WI38 (cell line): ENCODE measurements at regions not wholly inside any gene's neighbourhood (a gene's known extent, or its start where the extent isn't known, plus 50 kb on each side); places are given as distances from the start of the nearest gene placed in this dataset.

Experiments
- H3K4me3 ChIP-seq: 2 replicates; pipeline ENCODE4 v1.5.1; 2011; ENCODE audit warnings: low read depth, mild to moderate bottlenecking, control low read depth, low read length
- TF ChIP-seq, protein P1 (sequence below): IDR thresholded peaks from 2 replicates; pipeline ENCODE4 v1.5.1; 2012; ENCODE audit warnings: low read depth, mild to moderate bottlenecking, control low read depth, low read length

DNA sequence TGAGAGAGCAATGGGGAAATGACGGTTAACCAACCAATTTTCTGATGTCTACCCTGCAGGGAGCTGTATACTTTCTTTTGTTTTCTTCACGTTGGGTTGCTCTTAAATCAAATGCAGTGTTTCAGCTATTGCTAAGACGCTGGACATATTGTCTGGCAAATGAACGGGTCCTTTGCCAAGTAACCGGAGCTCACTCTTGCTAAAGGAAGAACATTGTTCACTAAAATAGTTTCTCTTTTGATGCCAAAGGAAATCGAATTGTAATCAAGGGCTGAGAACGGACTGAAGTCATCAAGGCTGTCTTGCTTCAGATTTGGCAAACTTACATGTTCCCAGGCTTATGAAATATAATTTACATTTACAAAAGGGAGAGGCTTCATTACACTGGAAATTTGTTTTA is 142.3 kb upstream of the ARGLU1 start:
- H3K4me3 ChIP-seq, result no peak overlapping the region
- TF ChIP-seq, protein P1, sequence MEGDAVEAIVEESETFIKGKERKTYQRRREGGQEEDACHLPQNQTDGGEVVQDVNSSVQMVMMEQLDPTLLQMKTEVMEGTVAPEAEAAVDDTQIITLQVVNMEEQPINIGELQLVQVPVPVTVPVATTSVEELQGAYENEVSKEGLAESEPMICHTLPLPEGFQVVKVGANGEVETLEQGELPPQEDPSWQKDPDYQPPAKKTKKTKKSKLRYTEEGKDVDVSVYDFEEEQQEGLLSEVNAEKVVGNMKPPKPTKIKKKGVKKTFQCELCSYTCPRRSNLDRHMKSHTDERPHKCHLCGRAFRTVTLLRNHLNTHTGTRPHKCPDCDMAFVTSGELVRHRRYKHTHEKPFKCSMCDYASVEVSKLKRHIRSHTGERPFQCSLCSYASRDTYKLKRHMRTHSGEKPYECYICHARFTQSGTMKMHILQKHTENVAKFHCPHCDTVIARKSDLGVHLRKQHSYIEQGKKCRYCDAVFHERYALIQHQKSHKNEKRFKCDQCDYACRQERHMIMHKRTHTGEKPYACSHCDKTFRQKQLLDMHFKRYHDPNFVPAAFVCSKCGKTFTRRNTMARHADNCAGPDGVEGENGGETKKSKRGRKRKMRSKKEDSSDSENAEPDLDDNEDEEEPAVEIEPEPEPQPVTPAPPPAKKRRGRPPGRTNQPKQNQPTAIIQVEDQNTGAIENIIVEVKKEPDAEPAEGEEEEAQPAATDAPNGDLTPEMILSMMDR, result no peak

DNA sequence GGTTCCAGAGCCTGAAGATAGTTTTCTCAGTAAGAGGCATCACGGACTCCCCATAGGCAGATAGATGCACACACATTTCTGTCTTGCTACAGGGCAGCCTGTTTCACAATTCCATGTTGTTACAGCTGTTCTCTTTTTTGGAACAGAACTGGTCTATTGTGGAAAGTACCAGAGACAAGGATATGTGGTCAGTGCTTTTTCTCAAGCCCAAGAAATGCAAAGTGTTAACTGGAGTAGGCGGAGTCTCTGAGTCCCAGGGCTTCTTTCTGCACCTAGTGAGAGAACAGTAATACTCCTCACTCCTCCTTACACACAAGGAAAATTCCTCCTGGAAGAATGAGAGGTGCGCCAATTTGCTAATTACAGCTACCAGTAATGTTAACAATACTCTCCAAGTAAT is 141.6 kb upstream of the ARGLU1 start:
- TF ChIP-seq, protein P1, result no peak
- no peak overlapping the region for H3K4me3 ChIP-seq

DNA sequence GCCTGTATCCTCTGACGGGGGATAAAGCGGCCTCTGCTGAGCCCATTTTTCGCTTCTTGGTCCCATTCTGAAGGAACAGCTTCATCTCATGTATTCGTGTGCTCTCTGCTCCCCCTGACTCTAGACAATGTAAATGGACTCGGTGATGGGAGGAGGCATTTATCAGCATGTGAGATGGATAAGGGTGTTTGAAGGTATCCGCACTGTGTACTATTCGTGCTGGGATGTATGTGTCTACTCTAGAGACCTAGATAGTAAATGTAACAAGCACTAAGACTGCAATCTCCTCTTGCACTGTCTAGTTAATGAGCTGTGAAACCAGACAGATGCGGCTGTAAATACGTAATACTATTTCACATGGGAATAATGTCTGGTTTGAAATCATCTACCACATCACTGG is 134.6 kb upstream of the ARGLU1 start:
- no peak overlapping the region for H3K4me3 ChIP-seq
- TF ChIP-seq, protein P1, result no peak

DNA sequence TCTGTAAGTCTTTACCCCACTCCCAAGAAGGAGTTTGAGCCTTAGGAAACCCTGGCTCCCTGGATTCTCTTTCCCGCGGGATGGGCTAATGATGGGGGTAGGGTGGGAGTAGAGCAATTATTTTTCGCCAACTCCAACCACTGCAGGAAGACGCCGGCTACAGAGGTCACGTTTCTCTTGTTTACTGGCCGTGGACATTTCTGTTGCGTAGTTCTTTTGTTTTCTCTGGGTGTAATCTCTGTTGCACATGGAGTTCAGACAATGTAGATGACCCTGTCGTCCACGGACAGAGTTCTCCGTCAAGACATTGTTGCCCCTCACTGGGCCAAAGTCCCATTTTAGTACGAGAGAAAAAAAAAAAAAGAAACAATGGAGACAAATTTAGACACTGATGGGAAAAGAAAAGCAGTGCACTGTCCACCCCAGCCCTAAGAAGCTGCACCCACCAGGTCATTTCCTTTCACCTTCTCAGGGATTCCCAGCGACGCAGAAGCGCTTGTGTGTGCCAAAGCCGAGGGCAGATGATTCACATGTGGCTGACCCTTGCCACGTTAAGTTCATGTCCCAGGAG is 133.9 kb upstream of the ARGLU1 start:
- no peak overlapping the region for H3K4me3 ChIP-seq
- TF ChIP-seq, protein P1, result no peak

DNA sequence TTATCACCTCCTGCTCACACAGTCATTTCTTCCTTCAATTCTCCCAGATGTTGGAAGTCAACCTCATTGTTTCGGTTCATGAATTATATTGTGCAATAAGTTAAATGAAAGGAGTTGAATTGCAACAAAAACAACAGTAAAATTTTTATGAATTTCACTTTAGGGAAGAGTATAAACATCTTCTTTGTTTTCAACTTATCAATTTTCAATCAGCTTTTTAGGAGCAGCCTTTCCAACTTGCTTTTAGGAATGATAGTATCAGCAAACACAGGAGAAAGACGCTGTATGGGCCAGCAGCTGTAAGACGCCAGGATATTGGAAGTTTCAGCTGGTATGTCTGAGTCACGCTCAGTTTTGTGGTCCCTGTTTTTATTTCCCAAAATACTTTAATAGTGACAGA is 132.5 kb upstream of the ARGLU1 start:
- no peak overlapping the region for H3K4me3 ChIP-seq
- TF ChIP-seq, protein P1, result no peak

DNA sequence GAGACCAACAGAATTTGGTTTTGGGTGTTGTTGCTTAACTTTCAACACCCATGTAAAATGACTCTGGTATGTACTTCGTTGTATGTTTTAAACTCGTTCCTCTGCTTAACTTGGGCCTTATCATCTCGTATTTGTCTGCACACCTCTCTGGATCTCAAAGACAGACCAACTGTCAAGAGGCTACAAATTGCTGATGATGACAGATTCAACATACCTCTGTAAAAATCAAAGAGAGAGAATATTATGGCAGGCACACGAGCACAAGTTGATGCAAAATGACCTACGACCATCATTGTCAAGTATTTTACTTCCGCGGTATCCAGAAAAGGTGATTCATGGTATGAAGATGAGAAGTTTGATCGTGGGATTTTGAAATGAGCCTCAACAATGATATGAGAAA is 132.1 kb upstream of the ARGLU1 start:
- TF ChIP-seq, protein P1, result no peak

DNA sequence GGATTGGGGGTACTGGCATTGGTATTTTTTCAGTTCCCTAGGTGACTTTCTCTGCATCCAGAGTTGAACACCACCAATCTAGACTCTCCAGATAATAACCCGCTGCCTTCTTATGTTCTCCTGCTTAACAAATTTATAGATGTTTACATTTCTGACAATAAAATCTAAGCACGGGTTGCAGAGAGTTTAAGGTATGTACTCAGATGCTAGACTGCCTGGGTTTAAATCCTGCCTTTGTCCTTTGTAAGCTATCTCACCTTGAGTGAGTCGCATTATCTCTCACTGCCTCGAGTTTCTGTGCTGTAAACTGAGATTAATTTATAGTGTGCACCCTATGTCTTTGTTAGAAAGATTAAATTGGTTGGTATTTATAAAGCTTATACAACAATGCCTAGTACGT is 131.4 kb upstream of the ARGLU1 start:
- TF ChIP-seq, protein P1, result no peak
- H3K4me3 ChIP-seq, result no peak overlapping the region

More for the DNA sequence above, 132.1 kb upstream of the ARGLU1 start:
- no peak overlapping the region for H3K4me3 ChIP-seq
